Thoracic aorta (tissue), 2 donors: ENCODE measurements at regions not wholly inside any gene's neighbourhood (a gene's known extent, or its start where the extent isn't known, plus 50 kb on each side); places are given as distances from the start of the nearest gene placed in this dataset.

Source experiments
- ATAC-seq: fragments of 150-250 bp; one replicate; pipeline ENCODE4 v1.8.0; 2017; ENCODE audit warnings: low read depth; ENCODE audit not compliant: insufficient number of reproducible peaks, low FRiP score
- DNase-seq: peaks from one replicate; pipeline ENCODE4 v3.0.0-alpha.2; 2020; ENCODE audit warnings: low spot score
- H3K27ac ChIP-seq, 2 donors: fragments of 200-600 bp; sonication (generic); 1 replicate in 1 of 2; 2 replicates in 1 of 2; pipeline ENCODE4 v1.5.1; 2016; ENCODE audit warnings: mild to moderate bottlenecking in 2 of 2, moderate library complexity in 2 of 2
- H3K27me3 ChIP-seq: fragments of 200-600 bp; sonication (generic); replicated peaks from 2 replicates; pipeline ENCODE4 v1.6.0; 2016; ENCODE audit warnings: mild to moderate bottlenecking; ENCODE audit not compliant: insufficient read depth
- H3K36me3 ChIP-seq: fragments of 200-600 bp; sonication (generic); one replicate; pipeline ENCODE4 v1.5.1; 2016
- H3K4me1 ChIP-seq, 2 donors: fragments of 200-600 bp; sonication (generic); 1 replicate in 1 of 2; 2 replicates in 1 of 2; pipeline versions ENCODE4 v1.5.1 to v1.6.0; 2016; ENCODE audit warnings: low read depth in 2 of 2, mild to moderate bottlenecking in 1 of 2; ENCODE audit not compliant: control insufficient read depth in 1 of 2
- H3K4me3 ChIP-seq: fragments of 200-600 bp; sonication (generic); 2 replicates; pipeline ENCODE4 v1.5.1; 2016; ENCODE audit warnings: mild to moderate bottlenecking
- H3K9me3 ChIP-seq: fragments of 200-600 bp; sonication (generic); 2 replicates; pipeline ENCODE4 v1.5.1; 2016
- CTCF ChIP-seq: fragments of 200-600 bp; sonication (generic); IDR thresholded peaks from one replicate; pipeline ENCODE4 v1.5.1; 2019; ENCODE audit warnings: antibody characterized with exemption

GRCh38 chr3:56909349-56909748 lies 107.6 kb upstream of the ARHGEF3 start:
- H3K4me1 ChIP-seq, result no peaks in the 10 kb centered on the region
- ATAC-seq, result no peak
- no peak overlapping the region for H3K4me3 ChIP-seq
- no peaks in the 10 kb centered on the region for H3K27me3 ChIP-seq
- H3K9me3 ChIP-seq, result no peaks in the 10 kb centered on the region
- TF ChIP-seq CTCF, result no peak
- no peaks in the 10 kb centered on the region for H3K36me3 ChIP-seq
- no peak for DNase-seq
- no peak overlapping the region for H3K27ac ChIP-seq

- TF ChIP-seq CTCF, result no peak
- ATAC-seq, result no peak
Observed at GRCh38 chr3:56908004-56908403, 106.3 kb upstream of the ARHGEF3 start.

GRCh38 chr3:56904552-56905215 lies 102.9 kb upstream of the ARHGEF3 start:
- no peak overlapping the region for H3K4me3 ChIP-seq
- H3K27ac ChIP-seq, result no peak overlapping the region
- no peaks in the 10 kb centered on the region for H3K27me3 ChIP-seq
- H3K9me3 ChIP-seq, result no peaks in the 10 kb centered on the region
- H3K36me3 ChIP-seq, result no peaks in the 10 kb centered on the region
- no peak for TF ChIP-seq CTCF
- no peaks in the 10 kb centered on the region for H3K4me1 ChIP-seq
- DNase-seq (no peak), ATAC-seq (no peak)

More at GRCh38 chr3:56908004-56908403, 106.3 kb upstream of the ARHGEF3 start:
- Histone ChIP-seq H3K4me3 (no peak overlapping the region), H3K36me3 (no peaks in the 10 kb centered on the region), H3K9me3 (no peaks in the 10 kb centered on the region), H3K27me3 (no peaks in the 10 kb centered on the region), H3K27ac (no peak overlapping the region), H3K4me1 (no peaks in the 10 kb centered on the region)
- DNase-seq, result no peak

- no peak overlapping the region for H3K4me3 ChIP-seq
- H3K4me1 ChIP-seq, result no peaks in the 10 kb centered on the region
- no peak for DNase-seq
- no peak overlapping the region for H3K27ac ChIP-seq
- no peaks in the 10 kb centered on the region for H3K36me3 ChIP-seq
- TF ChIP-seq CTCF, result no peak
- no peaks in the 10 kb centered on the region for H3K27me3 ChIP-seq
- H3K9me3 ChIP-seq, result no peaks in the 10 kb centered on the region
- no peak for ATAC-seq
Observed at GRCh38 chr3:56903231-56903782, 101.6 kb upstream of the ARHGEF3 start.

- TF ChIP-seq CTCF, result no peak
- Histone ChIP-seq H3K36me3 (no peaks in the 10 kb centered on the region), H3K4me3 (no peak overlapping the region), H3K9me3 (no peaks in the 10 kb centered on the region), H3K4me1 (no peaks in the 10 kb centered on the region), H3K27me3 (no peaks in the 10 kb centered on the region), H3K27ac (no peak overlapping the region)
- DNase-seq (no peak), ATAC-seq (no peak)
Observed at GRCh38 chr3:56902468-56903160, 100.9 kb upstream of the ARHGEF3 start.
